ENCODE measurements at regions not wholly inside any gene's neighbourhood (a gene's known extent, or its start where the extent isn't known, plus 50 kb on each side); places are given as distances from the start of the nearest gene placed in this dataset.

- H3K27me3 ChIP-seq (ENCODE audit: insufficient read depth), result no peaks in the 10 kb centered on the region
- ATAC-seq, result peak; percentile 52
- no peaks in the 10 kb centered on the region for H3K27me3 Mint-ChIP-seq (ENCODE audit: insufficient read depth, low read depth, poor library complexity)
- H3K4me3 ChIP-seq, result no peak overlapping the region
- H3F3A ChIP-seq (replicated peaks; ENCODE audit: low read depth), result no peaks in the 10 kb centered on the region
- peak overlapping the region; percentile 69; the same call in 1 of the 2 replicates for H2AFZ ChIP-seq
- TF ChIP-seq POLR2AphosphoS5 (IDR thresholded peaks at IDR 0.05; ENCODE audit: low read depth), result no peak
- TF ChIP-seq CREB1 (CRISPR knock-in tag; IDR thresholded peaks at IDR 0.05; ENCODE audit: low read depth), result no peak
- TF ChIP-seq EZH2 (IDR thresholded peaks at IDR 0.05; ENCODE audit: low read depth, unreplicated experiment), result no peak
- TF ChIP-seq EZH2phosphoT487 (IDR thresholded peaks at IDR 0.05; ENCODE audit: unreplicated experiment), result no peak
- no peak for TF ChIP-seq ZNF462 (CRISPR knock-in tag; IDR thresholded peaks at IDR 0.05)
- TF ChIP-seq, protein P1, sequence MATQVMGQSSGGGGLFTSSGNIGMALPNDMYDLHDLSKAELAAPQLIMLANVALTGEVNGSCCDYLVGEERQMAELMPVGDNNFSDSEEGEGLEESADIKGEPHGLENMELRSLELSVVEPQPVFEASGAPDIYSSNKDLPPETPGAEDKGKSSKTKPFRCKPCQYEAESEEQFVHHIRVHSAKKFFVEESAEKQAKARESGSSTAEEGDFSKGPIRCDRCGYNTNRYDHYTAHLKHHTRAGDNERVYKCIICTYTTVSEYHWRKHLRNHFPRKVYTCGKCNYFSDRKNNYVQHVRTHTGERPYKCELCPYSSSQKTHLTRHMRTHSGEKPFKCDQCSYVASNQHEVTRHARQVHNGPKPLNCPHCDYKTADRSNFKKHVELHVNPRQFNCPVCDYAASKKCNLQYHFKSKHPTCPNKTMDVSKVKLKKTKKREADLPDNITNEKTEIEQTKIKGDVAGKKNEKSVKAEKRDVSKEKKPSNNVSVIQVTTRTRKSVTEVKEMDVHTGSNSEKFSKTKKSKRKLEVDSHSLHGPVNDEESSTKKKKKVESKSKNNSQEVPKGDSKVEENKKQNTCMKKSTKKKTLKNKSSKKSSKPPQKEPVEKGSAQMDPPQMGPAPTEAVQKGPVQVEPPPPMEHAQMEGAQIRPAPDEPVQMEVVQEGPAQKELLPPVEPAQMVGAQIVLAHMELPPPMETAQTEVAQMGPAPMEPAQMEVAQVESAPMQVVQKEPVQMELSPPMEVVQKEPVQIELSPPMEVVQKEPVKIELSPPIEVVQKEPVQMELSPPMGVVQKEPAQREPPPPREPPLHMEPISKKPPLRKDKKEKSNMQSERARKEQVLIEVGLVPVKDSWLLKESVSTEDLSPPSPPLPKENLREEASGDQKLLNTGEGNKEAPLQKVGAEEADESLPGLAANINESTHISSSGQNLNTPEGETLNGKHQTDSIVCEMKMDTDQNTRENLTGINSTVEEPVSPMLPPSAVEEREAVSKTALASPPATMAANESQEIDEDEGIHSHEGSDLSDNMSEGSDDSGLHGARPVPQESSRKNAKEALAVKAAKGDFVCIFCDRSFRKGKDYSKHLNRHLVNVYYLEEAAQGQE (IDR thresholded peaks at IDR 0.05; ENCODE audit: unreplicated experiment), result no peak
- TF ChIP-seq NANOG (IDR thresholded peaks at IDR 0.05; ENCODE audit: borderline replicate concordance), result no peak
- TF ChIP-seq JUNB (IDR thresholded peaks at IDR 0.05; ENCODE audit: unreplicated experiment), result no peak
- TF ChIP-seq, protein P2, sequence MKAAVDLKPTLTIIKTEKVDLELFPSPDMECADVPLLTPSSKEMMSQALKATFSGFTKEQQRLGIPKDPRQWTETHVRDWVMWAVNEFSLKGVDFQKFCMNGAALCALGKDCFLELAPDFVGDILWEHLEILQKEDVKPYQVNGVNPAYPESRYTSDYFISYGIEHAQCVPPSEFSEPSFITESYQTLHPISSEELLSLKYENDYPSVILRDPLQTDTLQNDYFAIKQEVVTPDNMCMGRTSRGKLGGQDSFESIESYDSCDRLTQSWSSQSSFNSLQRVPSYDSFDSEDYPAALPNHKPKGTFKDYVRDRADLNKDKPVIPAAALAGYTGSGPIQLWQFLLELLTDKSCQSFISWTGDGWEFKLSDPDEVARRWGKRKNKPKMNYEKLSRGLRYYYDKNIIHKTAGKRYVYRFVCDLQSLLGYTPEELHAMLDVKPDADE (IDR thresholded peaks at IDR 0.05), result no peak
- no peak for TF ChIP-seq ZNF331 (CRISPR knock-in tag; IDR thresholded peaks at IDR 0.05; ENCODE audit: low read depth)
- TF ChIP-seq STAT1 (IDR thresholded peaks at IDR 0.05; ENCODE audit: unreplicated experiment), result no peak
- H3K4me3 Mint-ChIP-seq, result no peak overlapping the region
- H3K36me3 ChIP-seq (ENCODE audit: insufficient read depth), result no peaks in the 10 kb centered on the region
- H4K20me1 ChIP-seq (replicated peaks; ENCODE audit: insufficient read depth), result no peaks in the 10 kb centered on the region
- H3K4me2 ChIP-seq, result no peak overlapping the region
- H3K27ac ChIP-seq (ENCODE audit: low read depth), result no peak overlapping the region
- no peaks in the 10 kb centered on the region for H3K36me3 Mint-ChIP-seq (ENCODE audit: low read depth)
- no peak overlapping the region for H3K27ac Mint-ChIP-seq
- peaks cover 3% of the 10 kb centered on the region; the same call in 2 of the 3 replicates for H3K9me3 Mint-ChIP-seq
- DNase-seq (ENCODE audit: low spot score), result peak; percentile 46
- peaks cover 12% of the 10 kb centered on the region for H3K4me1 Mint-ChIP-seq
- H3K4me1 ChIP-seq (ENCODE audit: insufficient read depth), result peaks cover 5% of the 10 kb centered on the region; the same call in 1 of the 2 replicates
- peaks cover 12% of the 10 kb centered on the region; the same call in 1 of the 2 replicates for H3K9me2 ChIP-seq (ENCODE audit: insufficient read depth)
- H3K79me2 ChIP-seq (replicated peaks; ENCODE audit: insufficient read depth), result no peaks in the 10 kb centered on the region
These were observed 343.7 kb downstream of the HAO1 start for GRCh38 chr20:7596541-7596940.

Measured in GM23338 (cell line).